ENCODE measurements at regions not wholly inside any gene's neighbourhood (a gene's known extent, or its start where the extent isn't known, plus 50 kb on each side); places are given as distances from the start of the nearest gene placed in this dataset.
A peak's percentile ranks its signal among the peaks of the same experiment; 100 is the strongest.

DNA sequence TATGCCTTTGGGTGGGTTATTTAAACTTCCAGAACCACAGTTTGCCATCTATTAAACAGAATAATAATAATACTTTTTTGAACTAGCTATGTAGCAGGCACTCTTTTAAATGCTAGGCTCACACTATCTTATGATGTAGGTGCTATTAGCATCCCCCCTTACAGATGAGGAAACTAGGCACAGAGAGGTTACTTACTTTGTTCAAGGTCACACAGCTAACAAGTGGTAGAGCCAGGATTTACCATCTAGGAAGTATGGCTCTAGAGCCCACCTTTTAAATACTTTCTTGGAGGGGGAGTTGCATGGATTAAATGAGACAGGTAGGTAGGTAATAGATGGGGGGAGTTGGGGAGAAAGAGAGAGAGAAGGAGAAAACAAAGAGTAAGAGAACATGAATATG is 95.3 kb upstream of the NR3C1 start:
- TF ChIP-seq, protein P1, sequence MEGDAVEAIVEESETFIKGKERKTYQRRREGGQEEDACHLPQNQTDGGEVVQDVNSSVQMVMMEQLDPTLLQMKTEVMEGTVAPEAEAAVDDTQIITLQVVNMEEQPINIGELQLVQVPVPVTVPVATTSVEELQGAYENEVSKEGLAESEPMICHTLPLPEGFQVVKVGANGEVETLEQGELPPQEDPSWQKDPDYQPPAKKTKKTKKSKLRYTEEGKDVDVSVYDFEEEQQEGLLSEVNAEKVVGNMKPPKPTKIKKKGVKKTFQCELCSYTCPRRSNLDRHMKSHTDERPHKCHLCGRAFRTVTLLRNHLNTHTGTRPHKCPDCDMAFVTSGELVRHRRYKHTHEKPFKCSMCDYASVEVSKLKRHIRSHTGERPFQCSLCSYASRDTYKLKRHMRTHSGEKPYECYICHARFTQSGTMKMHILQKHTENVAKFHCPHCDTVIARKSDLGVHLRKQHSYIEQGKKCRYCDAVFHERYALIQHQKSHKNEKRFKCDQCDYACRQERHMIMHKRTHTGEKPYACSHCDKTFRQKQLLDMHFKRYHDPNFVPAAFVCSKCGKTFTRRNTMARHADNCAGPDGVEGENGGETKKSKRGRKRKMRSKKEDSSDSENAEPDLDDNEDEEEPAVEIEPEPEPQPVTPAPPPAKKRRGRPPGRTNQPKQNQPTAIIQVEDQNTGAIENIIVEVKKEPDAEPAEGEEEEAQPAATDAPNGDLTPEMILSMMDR (IDR thresholded peaks at IDR 0.05; ENCODE audit: low read depth, low read length, missing control alignments) = no peak
- in situ Hi-C loops (cut with HindIII; ENCODE audit: low sequenced_read_pairs) = no loop called here
- no peak for DNase-seq (ENCODE audit: low read depth)
- no peak overlapping the region for H3K4me3 ChIP-seq (ENCODE audit: low read depth, low read length)

DNA sequence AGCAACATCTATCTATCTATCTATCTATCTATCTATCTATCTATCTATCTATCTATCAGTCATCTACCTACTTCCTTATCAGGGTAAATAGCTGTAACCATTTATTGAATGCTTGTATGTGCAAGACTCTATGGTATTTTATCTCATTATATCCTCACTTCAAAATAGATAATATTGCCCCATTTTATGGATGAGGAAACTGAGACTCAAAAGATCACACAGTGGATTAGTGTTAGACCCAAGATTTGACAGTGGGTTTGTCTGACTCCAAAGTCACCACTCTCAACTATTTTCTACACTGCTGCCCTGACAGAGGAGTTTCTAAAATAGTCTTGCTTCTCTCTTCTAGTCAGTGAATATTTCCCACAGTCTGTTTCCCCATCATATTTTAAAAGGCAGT is 94.3 kb upstream of the NR3C1 start:
- TF ChIP-seq, protein P1 (IDR thresholded peaks at IDR 0.05; ENCODE audit: low read depth, low read length, missing control alignments) = no peak
- in situ Hi-C loops (cut with HindIII; ENCODE audit: low sequenced_read_pairs) = no loop called here
- DNase-seq (ENCODE audit: low read depth) = no peak
- no peak overlapping the region for H3K4me3 ChIP-seq (ENCODE audit: low read depth, low read length)

DNA sequence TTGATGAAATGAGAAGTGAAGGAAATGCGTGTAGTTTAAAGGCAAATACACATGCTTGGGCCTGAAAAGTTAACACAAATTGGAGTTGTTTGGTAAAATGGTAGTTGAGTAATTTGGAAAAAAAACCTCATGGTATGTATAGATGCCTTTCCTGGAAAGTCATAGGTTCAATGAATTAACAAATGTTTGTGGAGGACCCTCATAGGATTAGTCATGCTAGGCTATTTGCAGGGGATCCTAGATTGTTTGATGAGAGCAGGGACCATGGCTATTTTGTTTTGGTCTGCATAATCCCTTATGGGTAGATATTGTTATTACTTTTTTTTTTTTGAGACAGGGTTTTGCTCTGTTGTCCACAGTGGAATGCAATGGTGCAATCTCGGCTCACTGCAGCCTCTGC is 93.5 kb upstream of the NR3C1 start:
- in situ Hi-C loops (cut with HindIII; ENCODE audit: low sequenced_read_pairs) = no loop called here
- H3K4me3 ChIP-seq (ENCODE audit: low read depth, low read length) = no peak overlapping the region
- TF ChIP-seq, protein P1 (IDR thresholded peaks at IDR 0.05; ENCODE audit: low read depth, low read length, missing control alignments) = no peak
- DNase-seq (ENCODE audit: low read depth) = no peak

DNA sequence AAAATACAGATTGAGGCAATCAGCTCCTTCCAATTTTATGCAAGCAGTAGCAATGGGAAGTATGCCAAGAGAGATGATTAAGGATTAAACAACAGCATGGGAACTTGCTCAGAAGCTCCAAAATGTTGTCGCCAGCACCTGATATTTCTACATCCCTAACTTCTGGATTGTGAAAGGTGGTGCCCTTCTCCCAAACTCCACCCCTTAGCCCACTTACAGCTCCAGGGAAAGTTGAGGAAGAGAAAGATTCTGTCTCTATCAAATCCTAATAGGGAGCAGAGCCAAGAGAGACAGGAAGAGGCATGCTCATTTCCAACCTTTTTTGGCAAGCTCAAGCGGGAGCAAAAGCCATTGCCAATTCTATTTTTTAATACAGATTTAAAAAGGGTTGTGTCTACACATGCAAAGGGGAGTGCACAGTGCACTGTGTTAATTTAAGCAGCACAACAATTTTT is 92.4 kb upstream of the NR3C1 start:
- peak; percentile 47 for DNase-seq (ENCODE audit: low read depth)
- in situ Hi-C loops (cut with HindIII; ENCODE audit: low sequenced_read_pairs) = no loop called here
- TF ChIP-seq, protein P1 (IDR thresholded peaks at IDR 0.05; ENCODE audit: low read depth, low read length, missing control alignments) = no peak
- H3K4me3 ChIP-seq (ENCODE audit: low read depth, low read length) = no peak overlapping the region

DNA sequence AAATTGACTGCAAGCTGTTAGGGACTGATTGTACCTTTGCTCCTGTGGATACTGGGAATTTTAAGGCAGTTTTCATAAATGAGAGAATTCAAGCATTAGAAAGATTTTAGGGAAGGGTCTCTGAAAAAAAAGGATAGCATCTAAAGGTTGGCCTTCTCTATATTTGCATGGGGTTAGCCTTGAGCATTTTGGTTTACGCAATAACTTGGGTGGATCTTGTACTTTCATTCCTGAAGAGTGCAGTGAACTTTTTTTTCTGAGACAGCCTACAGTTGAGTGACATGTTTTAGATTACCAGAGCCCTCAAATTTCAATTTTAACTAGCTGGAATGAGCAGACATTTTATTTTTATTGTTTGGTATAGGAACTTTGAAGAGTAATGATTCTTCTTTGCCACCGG is 91.6 kb upstream of the NR3C1 start:
- no peak for DNase-seq (ENCODE audit: low read depth)
- TF ChIP-seq, protein P1 (IDR thresholded peaks at IDR 0.05; ENCODE audit: low read depth, low read length, missing control alignments) = no peak
- in situ Hi-C loops (cut with HindIII; ENCODE audit: low sequenced_read_pairs) = no loop called here
- no peak overlapping the region for H3K4me3 ChIP-seq (ENCODE audit: low read depth, low read length)

DNA sequence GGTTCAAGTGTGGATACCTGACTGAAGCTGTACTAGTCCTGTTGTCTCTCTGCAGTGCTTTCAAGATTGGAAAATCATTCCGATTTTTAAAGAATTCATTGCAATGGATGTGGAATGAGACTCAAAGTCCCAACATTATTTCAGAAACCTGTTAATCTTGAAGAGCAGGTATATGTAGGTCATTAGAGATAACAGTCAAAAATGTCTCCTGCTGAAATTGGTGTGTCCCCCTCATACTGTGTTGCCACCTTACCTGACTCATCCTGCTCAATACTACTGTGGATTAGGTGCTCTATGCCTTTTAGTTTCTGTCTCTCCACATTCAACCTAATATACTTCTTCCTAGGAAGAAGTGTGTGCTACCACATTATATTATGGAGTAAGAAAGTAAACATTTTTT is 91.1 kb upstream of the NR3C1 start:
- H3K4me3 ChIP-seq (ENCODE audit: low read depth, low read length) = no peak overlapping the region
- TF ChIP-seq, protein P1 (IDR thresholded peaks at IDR 0.05; ENCODE audit: low read depth, low read length, missing control alignments) = no peak
- DNase-seq (ENCODE audit: low read depth) = no peak
- in situ Hi-C loops (cut with HindIII; ENCODE audit: low sequenced_read_pairs) = no loop called here

DNA sequence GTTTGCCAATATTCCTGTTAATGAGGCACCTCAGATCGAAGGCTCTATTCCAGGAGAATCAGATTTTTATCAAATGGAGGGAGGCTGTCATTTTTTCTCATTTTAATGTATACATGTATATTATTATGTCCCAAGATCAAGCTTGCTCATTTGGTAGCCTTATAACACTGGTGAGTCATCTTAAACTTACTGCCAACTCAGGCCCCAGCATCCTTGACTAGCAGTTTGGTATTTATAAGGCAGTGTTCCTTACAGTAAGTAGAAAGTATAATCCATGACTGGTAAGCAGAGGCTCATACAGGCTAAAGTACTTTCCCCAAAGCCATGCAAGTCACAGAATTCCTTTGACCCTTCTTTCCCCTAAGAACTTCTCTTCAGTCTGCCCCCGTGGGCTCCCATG is 90.7 kb upstream of the NR3C1 start:
- H3K4me3 ChIP-seq (ENCODE audit: low read depth, low read length) = no peak overlapping the region
- TF ChIP-seq, protein P1 (IDR thresholded peaks at IDR 0.05; ENCODE audit: low read depth, low read length, missing control alignments) = no peak
- DNase-seq (ENCODE audit: low read depth) = peak; percentile 56
- in situ Hi-C loops (cut with HindIII; ENCODE audit: low sequenced_read_pairs) = no loop called here
